Upper lobe of right lung (tissue), 1 donor: ENCODE measurements at regions not wholly inside any gene's neighbourhood (a gene's known extent, or its start where the extent isn't known, plus 50 kb on each side); places are given as distances from the start of the nearest gene placed in this dataset.

Experiments
- ATAC-seq: fragments of 200-7000 bp; cut with Tn5 transposase; one replicate; pipeline ENCODE4 v1.9.1; 2020; ENCODE audit warnings: mild to moderate bottlenecking, moderate library complexity
- DNase-seq: peaks from one replicate; pipeline ENCODE4 v3.0.0-alpha.2; 2020
- H3K27ac ChIP-seq: fragments of 200-600 bp; one replicate; pipeline ENCODE4 v1.8.0; 2022
- H3K27me3 ChIP-seq: fragments of 200-600 bp; one replicate; pipeline ENCODE4 v1.8.0; 2022; ENCODE audit warnings: mild to moderate bottlenecking
- H3K36me3 ChIP-seq: fragments of 200-600 bp; one replicate; pipeline ENCODE4 v1.8.0; 2022
- H3K4me1 ChIP-seq: fragments of 200-600 bp; one replicate; pipeline ENCODE4 v1.8.0; 2022
- H3K4me3 ChIP-seq: fragments of 200-600 bp; one replicate; pipeline ENCODE4 v1.8.0; 2022; ENCODE audit warnings: mild to moderate bottlenecking
- H3K9me3 ChIP-seq: fragments of 200-600 bp; one replicate; pipeline ENCODE4 v1.8.0; 2022
- intact Hi-C: fragments of 100-400 bp; cut with DNase I; formaldehyde crosslinking; loops from one replicate; pipeline ENCODE4 v1.11.0; 2022
- TF ChIP-seq, protein P1 (sequence below): fragments of 200-600 bp; IDR thresholded peaks from one replicate; pipeline ENCODE4 v1.8.0; 2022; ENCODE audit warnings: antibody characterized with exemption
- donor health status: DM: no; HTN: yes; CAD: no; lungs with severe emphysema.

- DNase-seq = no peak
- Histone ChIP-seq H3K36me3 (no peaks in the 10 kb centered on the region), H3K9me3 (no peaks in the 10 kb centered on the region), H3K27ac (no peak overlapping the region), H3K27me3 (no peaks in the 10 kb centered on the region), H3K4me3 (no peak overlapping the region), H3K4me1 (no peaks in the 10 kb centered on the region)
- no peak for ATAC-seq
- TF ChIP-seq, protein P1, sequence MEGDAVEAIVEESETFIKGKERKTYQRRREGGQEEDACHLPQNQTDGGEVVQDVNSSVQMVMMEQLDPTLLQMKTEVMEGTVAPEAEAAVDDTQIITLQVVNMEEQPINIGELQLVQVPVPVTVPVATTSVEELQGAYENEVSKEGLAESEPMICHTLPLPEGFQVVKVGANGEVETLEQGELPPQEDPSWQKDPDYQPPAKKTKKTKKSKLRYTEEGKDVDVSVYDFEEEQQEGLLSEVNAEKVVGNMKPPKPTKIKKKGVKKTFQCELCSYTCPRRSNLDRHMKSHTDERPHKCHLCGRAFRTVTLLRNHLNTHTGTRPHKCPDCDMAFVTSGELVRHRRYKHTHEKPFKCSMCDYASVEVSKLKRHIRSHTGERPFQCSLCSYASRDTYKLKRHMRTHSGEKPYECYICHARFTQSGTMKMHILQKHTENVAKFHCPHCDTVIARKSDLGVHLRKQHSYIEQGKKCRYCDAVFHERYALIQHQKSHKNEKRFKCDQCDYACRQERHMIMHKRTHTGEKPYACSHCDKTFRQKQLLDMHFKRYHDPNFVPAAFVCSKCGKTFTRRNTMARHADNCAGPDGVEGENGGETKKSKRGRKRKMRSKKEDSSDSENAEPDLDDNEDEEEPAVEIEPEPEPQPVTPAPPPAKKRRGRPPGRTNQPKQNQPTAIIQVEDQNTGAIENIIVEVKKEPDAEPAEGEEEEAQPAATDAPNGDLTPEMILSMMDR = no peak
- intact Hi-C loops = no loop called here
Measured at GRCh38 chr2:60400462-60401246, 152.8 kb downstream of the BCL11A start.

DNA sequence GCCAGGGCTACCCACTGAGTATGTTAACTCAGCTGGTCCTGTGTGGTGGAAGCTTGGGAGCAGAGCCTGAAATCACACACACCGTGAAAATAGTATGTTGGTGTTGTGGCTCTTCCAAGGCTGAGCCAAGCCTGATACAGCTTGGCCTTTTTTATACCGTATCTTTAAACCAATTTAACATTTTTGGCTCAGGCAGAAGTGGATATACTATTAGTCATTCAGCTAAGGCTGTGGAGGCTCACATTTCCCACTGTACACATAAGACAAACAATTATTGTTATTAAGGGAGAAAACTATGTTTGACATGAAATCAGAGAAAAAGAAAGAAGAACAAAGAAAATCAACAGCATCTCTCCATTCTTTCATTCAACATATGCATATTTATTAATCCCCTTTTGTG, 159.0 kb downstream of the BCL11A start:
- Histone ChIP-seq H3K27ac (no peak overlapping the region), H3K36me3 (no peaks in the 10 kb centered on the region), H3K9me3 (no peaks in the 10 kb centered on the region), H3K27me3 (no peaks in the 10 kb centered on the region), H3K4me1 (no peaks in the 10 kb centered on the region), H3K4me3 (no peak overlapping the region)
- TF ChIP-seq, protein P1 = no peak
- ATAC-seq = no peak
- DNase-seq = no peak
- intact Hi-C loops = no loop called here

- no peak for DNase-seq
- Histone ChIP-seq H3K9me3 (no peaks in the 10 kb centered on the region), H3K36me3 (no peaks in the 10 kb centered on the region), H3K27ac (no peak overlapping the region), H3K4me1 (no peaks in the 10 kb centered on the region), H3K27me3 (no peaks in the 10 kb centered on the region), H3K4me3 (no peak overlapping the region)
- ATAC-seq = no peak
- TF ChIP-seq, protein P1 = no peak
- intact Hi-C loops = no loop called here
Measured at GRCh38 chr2:60391649-60392375, 161.6 kb downstream of the BCL11A start.

DNA sequence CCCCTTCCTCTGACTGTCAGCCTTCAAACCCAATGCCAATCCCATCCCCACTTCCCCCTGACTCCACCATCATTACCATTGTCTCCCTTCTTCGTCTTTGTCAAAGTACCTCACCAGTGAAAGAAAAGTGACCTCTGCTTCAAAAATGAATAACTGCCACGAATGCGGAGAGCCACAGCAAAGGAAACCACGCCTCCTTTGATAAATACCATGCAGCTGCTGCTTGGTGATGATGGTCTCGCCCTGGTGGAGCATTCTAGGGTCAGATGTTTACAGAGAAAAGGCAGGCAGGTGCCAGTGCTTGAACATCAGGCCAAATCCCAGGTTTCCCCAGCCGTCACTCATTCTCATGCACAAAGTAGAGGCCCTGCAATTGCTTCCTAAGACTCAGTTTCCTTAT, 162.2 kb downstream of the BCL11A start:
- Histone ChIP-seq H3K27ac (no peak overlapping the region), H3K4me1 (no peaks in the 10 kb centered on the region), H3K27me3 (no peaks in the 10 kb centered on the region), H3K9me3 (no peaks in the 10 kb centered on the region), H3K4me3 (no peak overlapping the region), H3K36me3 (no peaks in the 10 kb centered on the region)
- intact Hi-C loops = no loop called here
- TF ChIP-seq, protein P1 = no peak
- no peak for DNase-seq
- no peak for ATAC-seq

- no peaks in the 10 kb centered on the region for H3K36me3 ChIP-seq
- H3K4me1 ChIP-seq = no peaks in the 10 kb centered on the region
- DNase-seq = no peak
- H3K27me3 ChIP-seq = no peaks in the 10 kb centered on the region
- intact Hi-C loops = no loop called here
- no peaks in the 10 kb centered on the region for H3K9me3 ChIP-seq
- no peak for ATAC-seq
- no peak overlapping the region for H3K4me3 ChIP-seq
- TF ChIP-seq, protein P1 = no peak
- no peak overlapping the region for H3K27ac ChIP-seq
Measured at GRCh38 chr2:60386436-60386835, 167.0 kb downstream of the BCL11A start.
